Erythroblast (primary cell): ENCODE measurements at regions not wholly inside any gene's neighbourhood (a gene's known extent, or its start where the extent isn't known, plus 50 kb on each side); places are given as distances from the start of the nearest gene placed in this dataset.

Experiments used
- GATA1 ChIP-seq: IDR thresholded peaks from 2 replicates; pipeline ENCODE4 v1.6.1; 2011; ENCODE audit warnings: low read depth, mild to moderate bottlenecking, control low read depth, low read length, moderate library complexity
- POLR2A ChIP-seq: IDR thresholded peaks from 2 replicates; pipeline ENCODE4 v1.6.1; 2011; ENCODE audit warnings: mild to moderate bottlenecking, low read length

DNA sequence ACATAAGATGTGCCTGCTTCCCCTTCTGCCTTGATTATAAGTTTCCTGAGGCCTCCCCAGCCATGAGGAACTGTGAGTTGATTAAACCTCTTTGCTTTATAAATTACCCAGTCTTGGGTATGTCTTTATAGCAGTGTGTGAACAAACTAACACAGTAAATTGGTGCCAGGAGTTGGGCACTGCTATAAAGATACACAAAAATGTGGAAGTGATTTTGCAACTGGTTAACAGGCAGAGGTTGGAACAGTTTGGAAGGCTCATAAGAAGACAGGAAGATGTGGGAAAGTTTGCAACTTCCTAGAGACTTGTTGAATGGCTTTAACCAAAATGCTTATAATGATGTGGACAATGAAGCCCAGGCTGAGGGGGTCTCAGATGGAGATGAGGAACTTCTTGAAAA is 264.1 kb downstream of the DACT1 start:
- TF ChIP-seq POLR2A (no peak), GATA1 (no peak)
